SU-DHL-6 (cell line): ENCODE measurements at regions not wholly inside any gene's neighbourhood (a gene's known extent, or its start where the extent isn't known, plus 50 kb on each side); places are given as distances from the start of the nearest gene placed in this dataset.

ENCODE experiments used
- H2AFZ ChIP-seq: fragments of 200-600 bp; sonication (generic); 2 replicates; pipeline ENCODE4 v1.6.1; 2014; ENCODE audit warnings: low read depth, mild to moderate bottlenecking, moderate library complexity, mixed read lengths, antibody characterized with exemption, low read length; ENCODE audit not compliant: severe bottlenecking
- H3F3A ChIP-seq: fragments of 200-600 bp; shearing (Covaris generic); 2 replicates; pipeline ENCODE4 v1.6.0; 2016; ENCODE audit warnings: antibody characterized with exemption, mild to moderate bottlenecking; ENCODE audit not compliant: insufficient read depth
- H3K27ac ChIP-seq: fragments of 200-600 bp; sonication (generic); 2 replicates; pipeline ENCODE4 v1.5.1; 2016; ENCODE audit warnings: low read depth, mild to moderate bottlenecking, low read length, moderate library complexity, mixed read lengths
- H3K27me3 ChIP-seq: fragments of 200-600 bp; sonication (generic), shearing (Covaris generic); 2 replicates; pipeline ENCODE4 v1.6.0; 2014; ENCODE audit warnings: mild to moderate bottlenecking, low read length
- H3K36me3 ChIP-seq: fragments of 200-600 bp; sonication (generic); 2 replicates; pipeline ENCODE4 v1.6.1; 2014; ENCODE audit warnings: mild to moderate bottlenecking, low read length, mixed read lengths
- H3K4me2 ChIP-seq: fragments of 300-600, 200-600 bp; shearing (Covaris generic), sonication (generic); 2 replicates; pipeline ENCODE4 v1.6.0; 2014; ENCODE audit warnings: low read length, low read depth, mild to moderate bottlenecking; ENCODE audit not compliant: poor library complexity, severe bottlenecking
- H3K4me3 ChIP-seq: fragments of 200-600 bp; sonication (generic); 2 replicates; pipeline ENCODE4 v1.5.1; 2014; ENCODE audit warnings: antibody characterized with exemption, low read length, mild to moderate bottlenecking, mixed read lengths; ENCODE audit not compliant: insufficient read depth, poor library complexity, severe bottlenecking
- H3K79me2 ChIP-seq: fragments of 200-600 bp; sonication (generic); 2 replicates; pipeline ENCODE4 v1.6.1; 2014; ENCODE audit warnings: mild to moderate bottlenecking, low read length, moderate library complexity; ENCODE audit not compliant: insufficient read depth
- H3K9ac ChIP-seq: fragments of 200-600 bp; sonication (generic); 2 replicates; pipeline ENCODE4 v1.7.0; 2014; ENCODE audit warnings: mild to moderate bottlenecking, low read length
- H3K9me2 ChIP-seq: fragments of 200-600 bp; sonication (generic); replicated peaks from 2 replicates; pipeline ENCODE4 v1.6.1; 2014; ENCODE audit warnings: low read length; ENCODE audit not compliant: insufficient read depth
- H3K9me3 ChIP-seq: fragments of 200-600 bp; sonication (generic); 2 replicates; pipeline ENCODE4 v1.6.1; 2014; ENCODE audit warnings: low read length, mixed read lengths; ENCODE audit not compliant: insufficient read depth
- H4K20me1 ChIP-seq: fragments of 200-600 bp; sonication (generic); 2 replicates; pipeline ENCODE4 v1.6.1; 2014; ENCODE audit warnings: low read depth, mild to moderate bottlenecking, antibody characterized with exemption, low read length, moderate library complexity, mixed read lengths
- CTCF ChIP-seq: fragments of 200-600 bp; sonication (generic); IDR thresholded peaks from one replicate; pipeline ENCODE4 v1.5.1; 2017; ENCODE audit warnings: antibody characterized with exemption, mild to moderate bottlenecking, low read length, moderate library complexity; ENCODE audit not compliant: insufficient read depth, poor library complexity, severe bottlenecking
- EZH2phosphoT487 ChIP-seq: fragments of 200-600 bp; sonication (generic), shearing (Covaris generic); conservative IDR thresholded peaks from 2 replicates; pipeline ENCODE4 v1.6.1; 2018; ENCODE audit warnings: mild to moderate bottlenecking, antibody characterized with exemption, low read length, moderate library complexity, mixed read lengths

GRCh38 chr14:61644834-61645233 lies 50.5 kb upstream of the HIF1A start:
- Histone ChIP-seq H3K4me3 (no peak overlapping the region), H3K4me2 (peak overlapping the region; percentile 38)

DNA sequence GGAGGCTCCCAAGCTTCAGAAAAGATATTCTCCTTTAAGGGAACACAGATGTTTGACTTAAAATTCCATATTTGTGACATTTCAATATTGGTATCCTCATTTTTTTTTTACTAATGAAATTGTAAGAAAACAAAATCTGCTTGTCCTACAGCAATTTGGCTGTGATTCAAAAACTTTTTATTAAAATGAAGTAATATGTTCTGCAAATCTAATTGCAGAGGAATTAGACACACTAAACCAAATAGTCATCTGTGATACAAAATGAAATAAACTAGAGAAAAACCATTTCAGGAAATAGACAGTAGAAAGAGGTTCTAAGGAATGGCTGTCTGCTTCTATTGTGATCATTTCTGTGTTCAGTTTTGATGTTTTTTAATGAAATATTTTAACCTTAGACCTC lies 50.1 kb upstream of the HIF1A start:
- no peaks in the 10 kb centered on the region for H3K27me3 ChIP-seq
- no peak for TF ChIP-seq CTCF
- TF ChIP-seq EZH2phosphoT487: no peak
- no peaks in the 10 kb centered on the region for H4K20me1 ChIP-seq
- no peak overlapping the region for H3K9ac ChIP-seq
- H3F3A ChIP-seq: peaks cover 15% of the 10 kb centered on the region; the same call in 1 of the 2 replicates
- H3K79me2 ChIP-seq: no peaks in the 10 kb centered on the region
- peak overlapping the region; percentile 34 for H3K27ac ChIP-seq
- no peaks in the 10 kb centered on the region for H3K9me3 ChIP-seq
- no peaks in the 10 kb centered on the region for H3K9me2 ChIP-seq
- no peaks in the 10 kb centered on the region for H3K36me3 ChIP-seq
- H3K4me3 ChIP-seq: no peak overlapping the region
- peak overlapping the region; percentile 38 for H3K4me2 ChIP-seq
- H2AFZ ChIP-seq: no peak overlapping the region

More at GRCh38 chr14:61644834-61645233, 50.5 kb upstream of the HIF1A start:
- TF ChIP-seq EZH2phosphoT487: no peak
- Histone ChIP-seq H3K9ac (0 out of 2 replicates have a peak overlapping the region, but pooled peaks have one; percentile 4), H3K9me3 (no peaks in the 10 kb centered on the region), H2AFZ (no peak overlapping the region), H3F3A (peaks cover 15% of the 10 kb centered on the region; the same call in 1 of the 2 replicates), H3K9me2 (no peaks in the 10 kb centered on the region), H3K27me3 (no peaks in the 10 kb centered on the region), H4K20me1 (no peaks in the 10 kb centered on the region), H3K79me2 (no peaks in the 10 kb centered on the region), H3K27ac (peak overlapping the region; percentile 83), H3K36me3 (no peaks in the 10 kb centered on the region)
